Epithelial cell of prostate (primary cell): ENCODE measurements at regions not wholly inside any gene's neighbourhood (a gene's known extent, or its start where the extent isn't known, plus 50 kb on each side); places are given as distances from the start of the nearest gene placed in this dataset.

ENCODE experiments used
- DNase-seq: peaks from one replicate; pipeline ENCODE4 v3.0.0-alpha.2; 2011; ENCODE audit warnings: low read depth, low spot score
- H3K27ac ChIP-seq: fragments of 450-650 bp; 2 replicates; pipeline ENCODE4 v1.5.1; 2017; ENCODE audit warnings: mild to moderate bottlenecking

- DNase-seq, result no peak
- H3K27ac ChIP-seq, result no peak overlapping the region
Observed at GRCh38 chr4:151883747-151884146, 122.9 kb upstream of the GATB start.

GRCh38 chr4:151882072-151882803 lies 121.4 kb upstream of the GATB start:
- DNase-seq, result no peak
- no peak overlapping the region for H3K27ac ChIP-seq

- no peak overlapping the region for H3K27ac ChIP-seq
Observed at GRCh38 chr4:151879705-151880445, 119.1 kb upstream of the GATB start.

GRCh38 chr4:151876381-151876988 lies 115.7 kb upstream of the GATB start:
- no peak overlapping the region for H3K27ac ChIP-seq
- DNase-seq, result no peak

More at GRCh38 chr4:151879705-151880445, 119.1 kb upstream of the GATB start:
- no peak for DNase-seq

GRCh38 chr4:151874328-151874727 lies 113.5 kb upstream of the GATB start:
- no peak overlapping the region for H3K27ac ChIP-seq
- DNase-seq, result no peak

GRCh38 chr4:151866592-151866918 lies 105.7 kb upstream of the GATB start:
- no peak overlapping the region for H3K27ac ChIP-seq
- DNase-seq, result no peak

GRCh38 chr4:151865744-151866591 lies 105.2 kb upstream of the GATB start:
- no peak for DNase-seq
- H3K27ac ChIP-seq, result no peak overlapping the region

- DNase-seq, result no peak
- no peak overlapping the region for H3K27ac ChIP-seq
Observed at GRCh38 chr4:151865312-151865711, 104.5 kb upstream of the GATB start.

- no peak for DNase-seq
Observed at GRCh38 chr4:151864068-151864467, 103.3 kb upstream of the GATB start.

GRCh38 chr4:151862766-151863165 lies 102.0 kb upstream of the GATB start:
- no peak overlapping the region for H3K27ac ChIP-seq
- DNase-seq, result no peak

More at GRCh38 chr4:151864068-151864467, 103.3 kb upstream of the GATB start:
- H3K27ac ChIP-seq, result no peak overlapping the region

GRCh38 chr4:151860561-151861093 lies 99.8 kb upstream of the GATB start:
- no peak for DNase-seq
- H3K27ac ChIP-seq, result no peak overlapping the region

GRCh38 chr4:151859641-151860040 lies 98.8 kb upstream of the GATB start:
- no peak for DNase-seq
- H3K27ac ChIP-seq, result no peak overlapping the region

- DNase-seq, result no peak
- H3K27ac ChIP-seq, result no peak overlapping the region
Observed at GRCh38 chr4:151858356-151858755, 97.5 kb upstream of the GATB start.

GRCh38 chr4:151857368-151857767 lies 96.6 kb upstream of the GATB start:
- H3K27ac ChIP-seq, result no peak overlapping the region
- DNase-seq, result no peak

GRCh38 chr4:151855747-151856146 lies 94.9 kb upstream of the GATB start:
- DNase-seq, result no peak
- H3K27ac ChIP-seq, result no peak overlapping the region

- DNase-seq, result no peak
- H3K27ac ChIP-seq, result no peak overlapping the region
Observed at GRCh38 chr4:151854731-151855130, 93.9 kb upstream of the GATB start.

- DNase-seq, result no peak
- no peak overlapping the region for H3K27ac ChIP-seq
Observed at GRCh38 chr4:151853034-151853433, 92.2 kb upstream of the GATB start.

GRCh38 chr4:151852202-151852601 lies 91.4 kb upstream of the GATB start:
- no peak for DNase-seq

GRCh38 chr4:151851354-151851753 lies 90.5 kb upstream of the GATB start:
- H3K27ac ChIP-seq, result no peak overlapping the region
- DNase-seq, result no peak

More at GRCh38 chr4:151852202-151852601, 91.4 kb upstream of the GATB start:
- H3K27ac ChIP-seq, result no peak overlapping the region

GRCh38 chr4:151850791-151851213 lies 90.0 kb upstream of the GATB start:
- DNase-seq, result no peak

More at GRCh38 chr4:151850791-151851213, 90.0 kb upstream of the GATB start:
- H3K27ac ChIP-seq, result no peak overlapping the region
